NOMO-1 treated with DMSO at 0.1 percent for 48 hours (cell line): ENCODE measurements at regions not wholly inside any gene's neighbourhood (a gene's known extent, or its start where the extent isn't known, plus 50 kb on each side); places are given as distances from the start of the nearest gene placed in this dataset.

ENCODE experiments used
- DNase-seq: peaks from one replicate; lab custom pipeline; 2025; ENCODE audit not compliant: unreplicated experiment; lab: John Stamatoyannopoulos, UW

- DNase-seq: no peak
Observed at GRCh38 chr3:177524742-177525141, 327.5 kb upstream of the TBL1XR1 start.

GRCh38 chr3:177525414-177525813 is 328.1 kb upstream of the TBL1XR1 start:
- no peak for DNase-seq

- peak; percentile 56 for DNase-seq
Observed at GRCh38 chr3:177525987-177526712, 328.9 kb upstream of the TBL1XR1 start.

- DNase-seq: no peak
Observed at GRCh38 chr3:177527182-177527581, 329.9 kb upstream of the TBL1XR1 start.

- no peak for DNase-seq
Observed at GRCh38 chr3:177528306-177529070, 331.2 kb upstream of the TBL1XR1 start.

- no peak for DNase-seq
Observed at GRCh38 chr3:177529071-177529550, 331.8 kb upstream of the TBL1XR1 start.

- DNase-seq: no peak
Observed at GRCh38 chr3:177529716-177530335, 332.5 kb upstream of the TBL1XR1 start.

- DNase-seq: peak; percentile 31
Observed at GRCh38 chr3:177530908-177531307, 333.6 kb upstream of the TBL1XR1 start.

- DNase-seq: no peak
Observed at GRCh38 chr3:177536873-177537272, 339.6 kb upstream of the TBL1XR1 start.

- no peak for DNase-seq
Observed at GRCh38 chr3:177537612-177538011, 340.3 kb upstream of the TBL1XR1 start.

GRCh38 chr3:177538048-177538749 is 340.9 kb upstream of the TBL1XR1 start:
- DNase-seq: no peak

GRCh38 chr3:177538750-177539730 is 341.8 kb upstream of the TBL1XR1 start:
- DNase-seq: peak; percentile 68

- DNase-seq: no peak
Observed at GRCh38 chr3:177541541-177541940, 344.3 kb upstream of the TBL1XR1 start.

- DNase-seq: no peak
Observed at GRCh38 chr3:177545964-177546363, 348.7 kb upstream of the TBL1XR1 start.

GRCh38 chr3:177547711-177548350 is 350.5 kb upstream of the TBL1XR1 start:
- DNase-seq: no peak

- DNase-seq: no peak
Observed at GRCh38 chr3:177550667-177551066, 353.4 kb upstream of the TBL1XR1 start.

- no peak for DNase-seq
Observed at GRCh38 chr3:177551431-177551836, 354.2 kb upstream of the TBL1XR1 start.

- no peak for DNase-seq
Observed at GRCh38 chr3:177552051-177552450, 354.8 kb upstream of the TBL1XR1 start.

GRCh38 chr3:177553012-177553411 is 355.7 kb upstream of the TBL1XR1 start:
- no peak for DNase-seq

- no peak for DNase-seq
Observed at GRCh38 chr3:177553579-177553978, 356.3 kb upstream of the TBL1XR1 start.
